HCT116 (cell line): ENCODE measurements at regions not wholly inside any gene's neighbourhood (a gene's known extent, or its start where the extent isn't known, plus 50 kb on each side); places are given as distances from the start of the nearest gene placed in this dataset.

Experiments used
- ATAC-seq: fragments of 200-7000 bp; cut with Tn5 transposase; 2 replicates; pipeline ENCODE4 v1.9.1; 2020; ENCODE audit warnings: mild to moderate bottlenecking, moderate library complexity
- BruUV-seq: library from RNA; stranded (reverse); fragments of 400-500 nt; replicated peaks from 2 replicates; lab custom pipeline; 2021; lab: Mats Ljungman, UMichigan
- CTCF ChIA-PET: fragments of 300-600 bp; sonication (Branson Sonifier 250); formaldehyde crosslinking; loops from one replicate; lab custom pipeline; 2021; ENCODE audit warnings: antibody characterized with exemption; lab: Charles Lee
- POLR2A ChIA-PET: fragments of 300-600, 350-600 bp; sonication (Branson Sonifier 250); formaldehyde crosslinking; loops from one replicate; lab custom pipeline; 2021; ENCODE audit warnings: antibody characterized with exemption; lab: Charles Lee
- RAD21 ChIA-PET, 2 experiments: fragments of 300-600 bp; sonication (Branson Sonifier 250); formaldehyde crosslinking; loops; one replicate each; lab custom pipeline; 2023; ENCODE audit warnings: low total read pairs in 2 of 2; ENCODE audit not compliant: uncharacterized antibody in 2 of 2, unreplicated experiment in 2 of 2, low non-redundant PET in 1 of 2; lab: Charles Lee
- DNase-seq: peaks from one replicate; pipeline ENCODE4 v3.0.0-alpha.2; 2010; ENCODE audit warnings: low read depth, low spot score
- H2AFZ ChIP-seq: fragments of 200-600 bp; shearing (Covaris generic), sonication (generic); 2 replicates; pipeline ENCODE4 v1.6.1; 2017; ENCODE audit warnings: low read depth, mixed run types, mixed read lengths, antibody characterized with exemption, low read length; ENCODE audit not compliant: poor library complexity, severe bottlenecking
- H3K27ac ChIP-seq: 2 replicates; pipeline ENCODE4 v1.5.1; 2012; ENCODE audit warnings: low read depth, low read length
- H3K27me3 ChIP-seq: fragments of 200-600 bp; sonication (generic); 2 replicates; pipeline ENCODE4 v1.6.1; 2016; ENCODE audit warnings: mixed run types, low read length, mixed read lengths; ENCODE audit not compliant: insufficient read depth
- H3K36me3 ChIP-seq, 2 experiments: fragments of 200-500 bp in 1 of 2; fragments of 200-600 bp in 1 of 2; sonication (Bioruptor generic) in 1 of 2; sonication (generic) in 1 of 2; 2 replicates each; pipeline versions ENCODE4 v1.5.1 to v1.6.1; 2014 to 2016; ENCODE audit warnings: low read length in 2 of 2, inconsistent platforms in 1 of 2, mixed read lengths in 1 of 2, mixed run types in 1 of 2; ENCODE audit not compliant: insufficient read depth in 2 of 2, control insufficient read depth in 1 of 2
- H3K4me1 ChIP-seq, 2 experiments: fragments of 200-600 bp in 1 of 2; sonication (generic) in 1 of 2; 2 replicates each; pipeline versions ENCODE4 v1.5.1 to v1.6.1; 2012 to 2017; ENCODE audit warnings: low read length in 2 of 2, inconsistent platforms in 1 of 2, mild to moderate bottlenecking in 1 of 2, mixed read lengths in 1 of 2, mixed run types in 1 of 2, moderate library complexity in 1 of 2; ENCODE audit not compliant: insufficient read depth in 2 of 2, control insufficient read depth in 1 of 2
- H3K4me2 ChIP-seq: fragments of 200-600 bp; sonication (generic); 2 replicates; pipeline ENCODE4 v1.6.1; 2017; ENCODE audit warnings: mixed run types, low read length, mixed read lengths
- H3K4me3 ChIP-seq, 2 experiments: fragments of 200-600 bp in 1 of 2; sonication (generic) in 1 of 2; replicated peaks in 1 of 2; 2 replicates each; pipeline ENCODE4 v1.5.1; 2011 to 2016; ENCODE audit warnings: low read length in 2 of 2, control low read depth in 1 of 2, low read depth in 1 of 2, mild to moderate bottlenecking in 1 of 2, mixed read lengths in 1 of 2, mixed run types in 1 of 2
- H3K79me2 ChIP-seq: fragments of 200-600 bp; sonication (generic); 2 replicates; pipeline ENCODE4 v1.6.1; 2017; ENCODE audit warnings: mild to moderate bottlenecking, mixed run types, low read length, moderate library complexity, mixed read lengths; ENCODE audit not compliant: insufficient read depth
- H3K9ac ChIP-seq: fragments of 200-600 bp; sonication (generic); 2 replicates; pipeline ENCODE4 v1.6.1; 2016; ENCODE audit warnings: low read length, mixed read lengths
- H3K9me2 ChIP-seq: fragments of 200-600 bp; sonication (generic), shearing (Covaris generic); 2 replicates; pipeline ENCODE4 v1.6.1; 2017; ENCODE audit warnings: mixed run types, mild to moderate bottlenecking, moderate library complexity; ENCODE audit not compliant: insufficient read depth
- H3K9me3 ChIP-seq, 2 experiments: fragments of 200-500 bp in 1 of 2; fragments of 200-600 bp in 1 of 2; sonication (Bioruptor generic) in 1 of 2; sonication (generic) in 1 of 2; 2 replicates each; pipeline ENCODE4 v1.6.1; 2014 to 2017; ENCODE audit warnings: low read length in 2 of 2, mixed read lengths in 2 of 2, inconsistent platforms in 1 of 2, low read depth in 1 of 2, mild to moderate bottlenecking in 1 of 2, mixed run types in 1 of 2, moderate library complexity in 1 of 2; ENCODE audit not compliant: control insufficient read depth in 1 of 2, insufficient read depth in 1 of 2
- H4K20me1 ChIP-seq: fragments of 200-600 bp; sonication (generic), shearing (Covaris generic); 2 replicates; pipeline ENCODE4 v1.6.1; 2017; ENCODE audit warnings: mixed run types, mild to moderate bottlenecking, moderate library complexity; ENCODE audit not compliant: insufficient read depth
- ATF3 ChIP-seq: IDR thresholded peaks from 2 replicates; pipeline ENCODE4 v1.6.1; 2012
- CEBPB ChIP-seq: IDR thresholded peaks from 2 replicates; pipeline ENCODE4 v1.6.1; 2012; ENCODE audit warnings: low read depth
- CTCF ChIP-seq, 3 experiments: fragments of 200-600 bp in 1 of 3; sonication (generic) in 1 of 3; IDR thresholded peaks in 2 of 3; conservative IDR thresholded peaks in 1 of 3; 2 replicates each; pipeline ENCODE4 v1.5.1; 2012 to 2017; ENCODE audit warnings: low read depth in 2 of 3, low read length in 2 of 3, antibody characterized with exemption in 1 of 3, borderline replicate concordance in 1 of 3, control low read depth in 1 of 3, mild to moderate bottlenecking in 1 of 3, mixed read lengths in 1 of 3, mixed run types in 1 of 3, moderate library complexity in 1 of 3; ENCODE audit not compliant: insufficient read depth in 1 of 3
- EZH2 ChIP-seq: fragments of 200-600 bp; sonication (generic); IDR thresholded peaks from 2 replicates; pipeline ENCODE4 v1.6.1; 2017; ENCODE audit warnings: antibody characterized with exemption, mixed run types
- EZH2phosphoT487 ChIP-seq: fragments of 200-600 bp; IDR thresholded peaks from 2 replicates; pipeline ENCODE4 v1.6.1; 2018; ENCODE audit warnings: antibody characterized with exemption, borderline replicate concordance
- FOSL1 ChIP-seq: IDR thresholded peaks from 2 replicates; pipeline ENCODE4 v1.6.1; 2012; ENCODE audit warnings: low read depth
- JUND ChIP-seq: IDR thresholded peaks from 2 replicates; pipeline ENCODE4 v1.6.1; 2012
- MAX ChIP-seq: IDR thresholded peaks from 2 replicates; pipeline ENCODE4 v1.6.1; 2012
- POLR2AphosphoS5 ChIP-seq: IDR thresholded peaks from 2 replicates; pipeline ENCODE4 v1.6.1; 2011; ENCODE audit warnings: mild to moderate bottlenecking, low read depth, low read length, moderate library complexity
- SRF ChIP-seq: IDR thresholded peaks from 2 replicates; pipeline ENCODE4 v1.6.1; 2012; ENCODE audit warnings: low read depth
- TCF7L2 ChIP-seq: IDR thresholded peaks from 2 replicates; pipeline ENCODE4 v1.7.0; 2011; ENCODE audit warnings: borderline replicate concordance, inconsistent platforms; ENCODE audit not compliant: insufficient read depth, insufficient read length; ENCODE audit errors: extremely low read depth
- YY1 ChIP-seq: IDR thresholded peaks from 2 replicates; pipeline ENCODE4 v1.6.1; 2011; ENCODE audit warnings: low read length, low read depth, moderate library complexity, mild to moderate bottlenecking; ENCODE audit not compliant: insufficient replicate concordance; ENCODE audit errors: extremely low read depth
- ZBTB33 ChIP-seq: IDR thresholded peaks from 2 replicates; pipeline ENCODE4 v1.6.1; 2011; ENCODE audit warnings: mild to moderate bottlenecking, low read length, moderate library complexity; ENCODE audit not compliant: insufficient replicate concordance; ENCODE audit errors: extremely low read depth
- ZFX ChIP-seq: fragments of 450-650 bp; IDR thresholded peaks from 2 replicates; pipeline ENCODE4 v1.6.1; 2017
- ZNF274 ChIP-seq: fragments of 200-500 bp; sonication (Bioruptor generic); IDR thresholded peaks from 2 replicates; pipeline ENCODE4 v1.6.1; 2014; ENCODE audit warnings: mild to moderate bottlenecking, low read depth, low read length, inconsistent platforms
- intact Hi-C: fragments of 100-400 bp; cut with micrococcal nuclease; formaldehyde crosslinking; loops from 2 replicates; pipeline ENCODE4 v1.10.0; 2022

- TF ChIP-seq FOSL1 (no peak), SRF (no peak), POLR2AphosphoS5 (no peak), ZBTB33 (no peak), EZH2 (no peak), YY1 (no peak), JUND (no peak), TCF7L2 (no peak)
Measured at GRCh38 chr4:66123831-66124413, 453.6 kb upstream of the EPHA5 start (continued).

- no peaks in the 10 kb centered on the region for H3K9me2 ChIP-seq
- H3K9ac ChIP-seq = no peak overlapping the region
- DNase-seq = no peak
- BruUV-seq = no TSS peak
- intact Hi-C loops = no loop called here
- ChIA-PET RAD21 (no interaction called here), POLR2A (no interaction called here), CTCF (no interaction called here)
- H3K27ac ChIP-seq = no peak overlapping the region
- no peaks in the 10 kb centered on the region for H3K4me1 ChIP-seq
- peaks cover 10 to 20% of the 10 kb centered on the region in 2 experiments; a peak in 2 of 4 replicates for H3K9me3 ChIP-seq
- no peak overlapping the region for H3K4me2 ChIP-seq
- no peaks in the 10 kb centered on the region for H3K36me3 ChIP-seq
- no peak for ATAC-seq
- TF ChIP-seq CEBPB = no peak
- no peak for TF ChIP-seq JUND
- no peak for TF ChIP-seq ZNF274
- no peak for TF ChIP-seq TCF7L2
- TF ChIP-seq ATF3 = no peak
- TF ChIP-seq MAX = no peak
- TF ChIP-seq EZH2phosphoT487 = no peak
- TF ChIP-seq ZFX = no peak
- TF ChIP-seq SRF = no peak
- no peak for TF ChIP-seq ZBTB33
- no peak for TF ChIP-seq CTCF (IDR thresholded peaks at IDR 0.05 in 2 of 3, conservative IDR thresholded peaks at IDR 0.05 in 1 of 3; ENCODE audit: borderline replicate concordance in 1 of 3, insufficient read depth in 1 of 3, low read depth in 2 of 3, low read length in 2 of 3)
- no peak overlapping the region for H3K4me3 ChIP-seq
- no peaks in the 10 kb centered on the region for H4K20me1 ChIP-seq
- no peaks in the 10 kb centered on the region for H3K79me2 ChIP-seq
- H3K27me3 ChIP-seq = no peaks in the 10 kb centered on the region
- no peak overlapping the region for H2AFZ ChIP-seq
Measured at GRCh38 chr4:66123190-66123589, 452.9 kb upstream of the EPHA5 start.
